BE2C (cell line): ENCODE measurements at regions not wholly inside any gene's neighbourhood (a gene's known extent, or its start where the extent isn't known, plus 50 kb on each side); places are given as distances from the start of the nearest gene placed in this dataset.

Experiments
- DNase-seq: peaks from one replicate; pipeline ENCODE4 v3.0.0-alpha.2; 2020
- H3K27me3 ChIP-seq: fragments of 250-450 bp; sonication (Bioruptor Pico); 2 replicates; pipeline ENCODE4 v1.5.1; 2020; ENCODE audit warnings: mild to moderate bottlenecking
- H3K36me3 ChIP-seq: fragments of 250-450 bp; sonication (Bioruptor Pico); 2 replicates; pipeline ENCODE4 v1.5.1; 2020; ENCODE audit warnings: mild to moderate bottlenecking
- H3K4me1 ChIP-seq: fragments of 250-450 bp; sonication (Bioruptor Pico); 2 replicates; pipeline ENCODE4 v1.5.1; 2020
- H3K4me3 ChIP-seq: 2 replicates; pipeline ENCODE4 v1.5.1; 2011; ENCODE audit warnings: low read depth, low read length
- H3K9me3 ChIP-seq: fragments of 250-450 bp; sonication (Bioruptor Pico); 2 replicates; pipeline ENCODE4 v1.5.1; 2020
- TF ChIP-seq, protein P1 (sequence below): IDR thresholded peaks from 2 replicates; pipeline ENCODE4 v1.5.1; 2012; ENCODE audit warnings: mild to moderate bottlenecking, low read depth, low read length

DNA sequence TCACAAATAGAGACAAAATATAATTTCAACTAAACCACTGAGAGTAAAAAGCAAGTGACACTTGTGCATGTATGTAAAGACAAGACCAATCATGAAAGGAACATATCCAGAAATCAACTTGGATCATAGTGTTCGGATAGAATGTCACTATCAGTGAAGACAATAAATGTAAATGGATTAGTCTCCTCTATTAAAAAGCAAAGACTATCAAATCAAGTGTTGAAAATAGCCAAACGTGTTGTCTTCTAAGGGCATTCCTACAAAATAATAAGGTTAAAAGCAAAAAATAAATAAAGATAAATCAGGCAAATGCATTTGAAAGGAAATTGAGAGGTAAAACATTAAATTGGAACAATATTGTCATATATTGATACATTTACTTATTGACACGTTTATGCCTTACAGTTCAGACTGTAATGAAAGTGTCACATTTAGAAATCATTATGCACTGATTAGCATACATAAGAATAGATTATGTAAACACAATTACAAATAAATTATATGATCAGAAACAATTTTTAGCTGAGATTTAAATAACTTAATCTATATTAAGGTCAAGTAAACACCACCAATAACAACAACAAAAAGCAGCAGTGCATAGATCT, 1100.1 kb downstream of the BRD1 start:
- Histone ChIP-seq H3K4me1 (no peaks in the 10 kb centered on the region), H3K4me3 (no peak overlapping the region), H3K36me3 (no peaks in the 10 kb centered on the region), H3K27me3 (no peaks in the 10 kb centered on the region), H3K9me3 (no peaks in the 10 kb centered on the region; the same call in 1 of the 2 replicates)
- DNase-seq, result no peak
- TF ChIP-seq, protein P1, sequence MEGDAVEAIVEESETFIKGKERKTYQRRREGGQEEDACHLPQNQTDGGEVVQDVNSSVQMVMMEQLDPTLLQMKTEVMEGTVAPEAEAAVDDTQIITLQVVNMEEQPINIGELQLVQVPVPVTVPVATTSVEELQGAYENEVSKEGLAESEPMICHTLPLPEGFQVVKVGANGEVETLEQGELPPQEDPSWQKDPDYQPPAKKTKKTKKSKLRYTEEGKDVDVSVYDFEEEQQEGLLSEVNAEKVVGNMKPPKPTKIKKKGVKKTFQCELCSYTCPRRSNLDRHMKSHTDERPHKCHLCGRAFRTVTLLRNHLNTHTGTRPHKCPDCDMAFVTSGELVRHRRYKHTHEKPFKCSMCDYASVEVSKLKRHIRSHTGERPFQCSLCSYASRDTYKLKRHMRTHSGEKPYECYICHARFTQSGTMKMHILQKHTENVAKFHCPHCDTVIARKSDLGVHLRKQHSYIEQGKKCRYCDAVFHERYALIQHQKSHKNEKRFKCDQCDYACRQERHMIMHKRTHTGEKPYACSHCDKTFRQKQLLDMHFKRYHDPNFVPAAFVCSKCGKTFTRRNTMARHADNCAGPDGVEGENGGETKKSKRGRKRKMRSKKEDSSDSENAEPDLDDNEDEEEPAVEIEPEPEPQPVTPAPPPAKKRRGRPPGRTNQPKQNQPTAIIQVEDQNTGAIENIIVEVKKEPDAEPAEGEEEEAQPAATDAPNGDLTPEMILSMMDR, result no peak

DNA sequence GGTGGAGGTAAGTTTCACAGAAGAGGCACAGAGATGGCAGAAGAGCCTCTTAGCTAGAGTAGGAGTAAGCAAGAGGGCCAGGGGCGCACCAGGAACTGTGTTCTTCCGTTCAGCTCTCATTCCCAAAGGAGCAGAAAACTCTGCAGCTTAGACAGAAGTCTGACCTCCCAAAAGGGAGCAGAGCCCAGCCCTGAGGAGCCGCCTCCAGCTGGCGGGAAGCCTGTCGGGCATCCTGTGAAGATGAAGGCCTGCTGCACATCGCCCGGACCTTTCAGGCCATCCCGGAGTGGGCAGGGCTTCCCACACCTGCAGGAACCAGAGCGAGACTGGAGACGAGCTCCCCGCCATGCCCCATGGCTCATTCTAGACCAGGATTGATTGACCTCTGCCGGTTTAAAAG, 1102.8 kb downstream of the BRD1 start:
- H3K27me3 ChIP-seq, result no peaks in the 10 kb centered on the region
- no peak overlapping the region for H3K4me3 ChIP-seq
- H3K9me3 ChIP-seq, result no peaks in the 10 kb centered on the region; the same call in 1 of the 2 replicates
- no peaks in the 10 kb centered on the region for H3K36me3 ChIP-seq
- TF ChIP-seq, protein P1, result no peak
- no peaks in the 10 kb centered on the region for H3K4me1 ChIP-seq
- no peak for DNase-seq

DNA sequence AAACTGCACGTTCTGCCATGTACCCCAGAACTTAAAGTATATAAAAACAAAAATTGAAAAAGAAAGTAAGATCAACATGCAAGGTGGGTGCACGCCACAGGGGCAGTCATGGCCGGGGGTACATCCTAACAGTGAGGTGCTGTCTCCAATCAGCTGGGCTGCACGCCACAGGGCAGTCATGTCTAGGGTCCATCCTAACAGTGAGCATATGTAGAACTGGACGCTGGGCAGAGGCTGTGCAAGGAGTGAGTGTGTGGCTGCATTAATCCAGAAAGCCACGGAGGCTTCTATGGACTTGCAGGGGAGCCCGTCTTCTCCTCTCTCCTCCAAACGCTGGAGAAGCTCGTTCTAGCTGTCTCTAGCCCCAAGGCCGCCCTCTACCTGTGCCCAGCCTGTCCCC, 1105.0 kb downstream of the BRD1 start:
- Histone ChIP-seq H3K27me3 (no peaks in the 10 kb centered on the region), H3K4me3 (no peak overlapping the region), H3K4me1 (no peaks in the 10 kb centered on the region), H3K9me3 (no peaks in the 10 kb centered on the region; the same call in none of the 2 replicates), H3K36me3 (no peaks in the 10 kb centered on the region)
- TF ChIP-seq, protein P1, result no peak
- no peak for DNase-seq

DNA sequence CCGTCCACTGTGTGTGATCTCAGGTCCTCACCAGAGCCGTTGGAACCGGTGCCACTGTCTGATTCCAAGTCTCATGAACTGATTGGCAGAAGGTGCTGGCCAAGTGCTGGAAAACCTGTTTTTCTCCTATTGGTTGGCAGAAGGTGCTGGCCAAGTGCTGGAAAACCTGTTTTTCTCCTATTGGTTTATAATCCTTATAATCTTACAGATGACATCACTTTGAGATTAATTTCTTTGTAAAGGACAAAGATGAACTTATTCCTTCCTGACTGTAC, 1106.3 kb downstream of the BRD1 start:
- TF ChIP-seq, protein P1, result no peak
- Histone ChIP-seq H3K4me1 (no peaks in the 10 kb centered on the region), H3K36me3 (no peaks in the 10 kb centered on the region), H3K27me3 (no peaks in the 10 kb centered on the region), H3K4me3 (no peak overlapping the region), H3K9me3 (no peaks in the 10 kb centered on the region; the same call in none of the 2 replicates)
- no peak for DNase-seq

DNA sequence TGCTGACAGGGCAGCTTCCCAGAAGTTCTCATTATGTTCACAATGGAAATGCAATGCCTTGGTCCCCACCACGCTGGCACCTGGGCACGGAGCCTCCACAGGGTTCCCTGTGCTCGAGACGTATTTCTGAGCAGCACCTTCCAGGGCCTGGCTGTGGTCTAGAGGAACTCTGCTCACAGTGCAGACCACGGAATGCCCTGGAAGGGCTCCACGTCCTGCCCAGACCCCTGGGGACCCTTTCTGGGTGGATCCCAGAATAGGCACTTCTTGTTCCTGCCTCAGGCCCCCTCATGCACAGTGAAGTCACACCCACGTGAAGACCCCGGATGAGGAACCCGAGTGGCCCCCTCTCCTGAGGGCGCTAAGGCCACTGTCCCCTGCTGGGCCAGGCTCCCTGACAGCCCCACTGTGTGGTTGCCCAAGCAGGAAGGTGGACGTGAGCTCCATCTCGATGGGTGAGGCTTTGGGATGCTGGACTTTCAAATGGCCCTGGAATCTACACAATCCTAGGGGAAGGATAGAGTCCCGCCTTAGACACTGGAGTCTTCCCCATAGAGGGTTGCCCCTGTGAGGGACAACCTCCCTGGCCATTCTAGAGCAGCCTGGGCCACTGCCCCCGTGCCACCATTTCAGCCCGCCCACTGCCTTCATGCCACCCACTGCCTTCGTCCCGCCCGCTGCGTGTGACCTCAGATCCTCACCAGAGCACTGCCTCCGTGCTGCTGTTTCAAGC, 1106.8 kb downstream of the BRD1 start:
- Histone ChIP-seq H3K36me3 (no peaks in the 10 kb centered on the region), H3K4me1 (no peaks in the 10 kb centered on the region), H3K4me3 (no peak overlapping the region), H3K27me3 (no peaks in the 10 kb centered on the region), H3K9me3 (no peaks in the 10 kb centered on the region; the same call in none of the 2 replicates)
- DNase-seq, result no peak
- TF ChIP-seq, protein P1, result no peak

DNA sequence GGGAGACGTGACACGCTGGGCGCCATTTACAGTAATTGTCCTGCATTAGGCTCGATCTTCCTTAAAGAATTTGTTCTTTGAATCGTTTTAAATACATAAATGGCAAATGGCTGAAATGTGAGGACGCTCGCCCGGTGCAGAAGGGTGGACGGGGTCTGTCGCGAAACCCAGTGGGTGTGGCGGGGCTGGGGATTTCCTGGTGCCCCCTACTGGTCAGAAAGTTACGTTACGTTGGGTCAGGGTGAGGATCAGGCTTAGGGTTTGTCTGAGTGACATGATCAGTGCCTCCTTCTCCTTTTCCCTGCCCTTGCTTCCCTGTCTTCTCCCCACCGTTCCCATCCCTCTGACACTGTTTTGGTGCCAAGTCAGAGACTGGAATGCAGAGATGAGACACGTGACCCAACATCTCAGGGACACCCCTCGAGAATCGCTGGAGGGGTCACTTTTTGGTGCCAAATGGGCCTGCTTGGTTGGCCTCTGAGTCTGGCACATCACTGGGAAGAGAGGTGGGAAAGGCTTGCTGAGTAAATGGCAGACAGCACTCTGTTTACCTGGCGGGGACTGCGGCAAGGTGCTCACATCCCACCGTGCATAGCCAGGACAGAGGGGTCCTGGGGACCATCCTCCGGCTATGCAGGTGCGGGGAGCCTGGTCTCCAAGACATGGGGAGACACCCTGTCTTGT, 1107.6 kb downstream of the BRD1 start:
- no peaks in the 10 kb centered on the region; the same call in none of the 2 replicates for H3K9me3 ChIP-seq
- no peak for DNase-seq
- no peaks in the 10 kb centered on the region for H3K36me3 ChIP-seq
- H3K4me1 ChIP-seq, result no peaks in the 10 kb centered on the region
- H3K4me3 ChIP-seq, result no peak overlapping the region
- no peaks in the 10 kb centered on the region for H3K27me3 ChIP-seq
- TF ChIP-seq, protein P1, result no peak
